Pancreas (tissue), 10 donors: ENCODE measurements at regions not wholly inside any gene's neighbourhood (a gene's known extent, or its start where the extent isn't known, plus 50 kb on each side); places are given as distances from the start of the nearest gene placed in this dataset.

ENCODE experiments used
- ATAC-seq, 4 donors: fragments of 200-7000 bp; cut with Tn5 transposase; one replicate each; pipeline versions ENCODE4 v1.8.0 to v1.9.1; 2020; ENCODE audit warnings: mild to moderate bottlenecking in 4 of 4, moderate library complexity in 4 of 4
- DNase-seq, 6 donors: peaks; one replicate each; pipeline ENCODE4 v3.0.0-alpha.2; 2020
- FAIRE-seq: peaks from 2 replicates; lab custom pipeline; 2012; peaks lifted over from hg19 to GRCh38; lab: Jason Lieb, UNC
- H3K27ac ChIP-seq, 4 donors: fragments of 200-600 bp; sonication (generic); 1 replicate in 3 of 4; 2 replicates in 1 of 4; pipeline versions ENCODE4 v1.5.0 to v1.8.0; 2020
- H3K27me3 ChIP-seq, 4 donors: fragments of 200-600 bp; one replicate each; pipeline ENCODE4 v1.8.0; 2021
- H3K36me3 ChIP-seq, 3 donors: fragments of 200-600 bp; sonication (generic) in 1 of 3; one replicate each; pipeline versions ENCODE4 v1.5.0 to v1.8.0; 2020 to 2021
- H3K4me1 ChIP-seq, 3 donors: fragments of 200-600 bp; one replicate each; pipeline ENCODE4 v1.8.0; 2021
- H3K4me3 ChIP-seq, 4 donors: fragments of 200-600 bp; sonication (generic) in 2 of 4; one replicate each; pipeline versions ENCODE4 v1.5.0 to v1.8.0; 2020 to 2021
- H3K9me3 ChIP-seq, 4 donors: fragments of 200-600 bp; one replicate each; pipeline ENCODE4 v1.8.0; 2021
- CTCF ChIP-seq, 4 donors: fragments of 200-600 bp; sonication (generic) in 3 of 4; IDR thresholded peaks; one replicate each; pipeline versions ENCODE4 v1.5.0 to v1.8.0; 2021; ENCODE audit warnings: antibody characterized with exemption in 4 of 4
- WGBS, 2 donors: extraction: QIAGEN DNeasy Blood & Tissue Kit; methylation state at CpG; one replicate each; pipeline ENCODE4 v1.1.7; 2013; 5-methylcytosine and 5-hydroxymethylcytosine counted together
- intact Hi-C, 3 donors: fragments of 100-400 bp; cut with DNase I; formaldehyde crosslinking; loops; one replicate each; pipeline versions ENCODE4 v1.11.1 to v1.14.2; 2022
- donor health status: healthy with polysubstance abuse.
- donor health status: DM: no; HTN: no; CAD: no; lungs with moderate emphysema.
- donor health status: DM: no; HTN: no; CAD: no.
- donor health status: control.
- donor health status: control.
- donor health status: Bipolar disorder and iron deficiency.
- donor health status: DM: yes; HTN: yes; CAD: no.
- donor health status: DM: no; HTN: no; CAD: no.
- donor health status: DM: no; HTN: no; CAD: no.
- donor health status: DM: yes; HTN: yes; CAD: no.

DNA sequence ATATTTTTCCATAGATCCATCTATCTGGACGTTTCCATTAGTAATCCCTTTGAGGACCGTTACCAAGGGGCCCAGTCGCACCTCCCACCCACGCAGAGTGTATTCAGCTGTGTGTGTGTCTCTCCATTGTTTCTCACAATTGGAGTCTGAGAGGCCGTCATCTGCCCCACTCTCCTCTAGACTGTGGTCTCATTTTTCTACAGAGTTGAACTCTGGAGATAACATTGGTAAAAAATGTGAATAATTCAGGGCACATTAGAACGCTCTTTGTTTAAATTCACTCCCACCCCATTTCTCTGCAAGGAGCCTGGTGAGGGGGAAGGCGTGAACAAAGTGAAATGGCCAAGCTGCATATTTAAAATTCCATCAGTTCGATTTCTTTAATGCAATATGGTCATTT is 333.1 kb upstream of the MAF start:
- no peak for ATAC-seq
- Histone ChIP-seq H3K27ac (no peak overlapping the region), H3K36me3 (no peaks in the 10 kb centered on the region), H3K9me3 (no peaks in the 10 kb centered on the region), H3K27me3 (no peaks in the 10 kb centered on the region), H3K4me3 (no peak overlapping the region), H3K4me1 (no peaks in the 10 kb centered on the region)
- FAIRE-seq = no peak
- DNase-seq = no peak
- 37 to 41% methylated on average over 8 of the region's 8 CpGs for WGBS, 2 donors
- no peak for TF ChIP-seq CTCF (IDR thresholded peaks at IDR 0.05)
- intact Hi-C loops = no loop called here

GRCh38 chr16:79932572-79932971 is 332.0 kb upstream of the MAF start:
- FAIRE-seq (no peak), ATAC-seq (no peak), DNase-seq (no peak)
- intact Hi-C loops = no loop called here
- Histone ChIP-seq H3K36me3 (no peaks in the 10 kb centered on the region), H3K9me3 (no peaks in the 10 kb centered on the region), H3K27me3 (no peaks in the 10 kb centered on the region), H3K4me1 (no peaks in the 10 kb centered on the region), H3K4me3 (no peak overlapping the region), H3K27ac (no peak overlapping the region)
- WGBS, 2 donors = 78 to 83% methylated on average over 2 of the region's 2 CpGs
- TF ChIP-seq CTCF (IDR thresholded peaks at IDR 0.05) = no peak

DNA sequence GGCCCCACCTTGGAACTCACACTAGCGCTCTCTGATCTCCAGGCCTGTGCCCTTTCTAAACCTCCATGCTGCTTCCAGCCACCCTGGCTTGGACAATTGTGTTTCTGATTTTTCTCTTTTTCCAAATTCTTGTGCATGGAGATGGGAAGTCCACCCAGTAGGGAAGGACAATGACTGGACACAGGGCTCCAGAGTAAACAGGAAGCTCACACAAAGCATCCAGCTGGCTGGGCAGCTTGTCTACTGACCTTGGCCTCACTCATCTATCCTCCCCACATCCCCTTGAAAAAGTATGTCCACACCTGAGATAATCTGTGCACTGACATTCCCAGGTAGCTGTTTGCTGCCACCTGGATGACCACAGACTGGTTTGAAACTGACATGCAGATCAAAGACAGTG is 331.2 kb upstream of the MAF start:
- ATAC-seq (no peak), DNase-seq (no peak), FAIRE-seq (no peak)
- no peaks in the 10 kb centered on the region for H3K27me3 ChIP-seq
- intact Hi-C loops = no loop called here
- WGBS, 2 donors = 92 to 96% methylated on average over 1 of the region's 1 CpG
- H3K4me1 ChIP-seq = no peaks in the 10 kb centered on the region
- TF ChIP-seq CTCF (IDR thresholded peaks at IDR 0.05) = no peak
- no peaks in the 10 kb centered on the region for H3K36me3 ChIP-seq
- H3K27ac ChIP-seq = no peak overlapping the region
- H3K9me3 ChIP-seq = no peaks in the 10 kb centered on the region
- no peak overlapping the region for H3K4me3 ChIP-seq

DNA sequence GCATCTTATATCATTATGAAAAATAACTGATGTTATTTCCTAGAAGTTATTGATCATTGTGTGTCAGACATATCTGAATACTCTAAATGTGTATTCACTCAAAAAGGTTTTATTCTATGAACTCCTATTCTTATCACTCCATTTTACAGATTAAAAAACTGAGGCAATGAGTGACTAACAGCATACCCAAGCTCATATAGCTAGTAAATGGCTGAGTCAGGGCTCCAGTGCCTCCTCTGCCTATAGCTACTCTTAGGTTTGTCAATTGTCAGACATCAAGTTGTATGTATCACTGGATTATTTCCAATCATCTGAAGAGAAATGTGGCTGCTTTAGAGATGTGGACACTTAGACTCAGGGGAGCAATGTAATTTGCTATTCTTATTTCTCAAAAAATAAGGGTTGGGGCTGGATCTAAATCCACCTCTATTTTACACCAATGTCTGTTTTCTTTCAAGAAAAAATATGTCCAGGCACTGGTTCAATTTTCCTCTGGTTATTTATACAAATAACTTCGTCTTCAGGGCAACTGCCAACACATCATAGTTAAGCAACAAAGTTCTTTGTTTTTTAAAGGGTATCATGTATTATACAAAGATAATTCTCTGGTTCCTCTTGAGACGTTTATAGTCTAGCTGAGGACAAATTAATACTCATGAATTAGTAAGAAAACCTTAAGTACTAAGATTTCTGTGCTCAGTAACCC is 328.9 kb upstream of the MAF start:
- no peak for ATAC-seq
- DNase-seq = no peak
- no peaks in the 10 kb centered on the region for H3K27me3 ChIP-seq
- H3K4me3 ChIP-seq = no peak overlapping the region
- TF ChIP-seq CTCF (IDR thresholded peaks at IDR 0.05) = no peak
- peak; percentile 78 for FAIRE-seq
- no peaks in the 10 kb centered on the region for H3K36me3 ChIP-seq
- intact Hi-C loops = no loop called here
- no peaks in the 10 kb centered on the region for H3K4me1 ChIP-seq
- H3K9me3 ChIP-seq = no peaks in the 10 kb centered on the region
- WGBS, 2 donors = 15 to 24% methylated on average over 2 of the region's 2 CpGs
- no peak overlapping the region for H3K27ac ChIP-seq

GRCh38 chr16:79928142-79928873 is 327.8 kb upstream of the MAF start:
- ATAC-seq (no peak), DNase-seq (no peak)

More at GRCh38 chr16:79928142-79928873, 327.8 kb upstream of the MAF start:
- no peaks in the 10 kb centered on the region for H3K36me3 ChIP-seq
- H3K9me3 ChIP-seq = no peaks in the 10 kb centered on the region
- H3K27me3 ChIP-seq = no peaks in the 10 kb centered on the region
- H3K4me1 ChIP-seq = no peaks in the 10 kb centered on the region
- FAIRE-seq = no peak
- no peak overlapping the region for H3K4me3 ChIP-seq
- no peak overlapping the region for H3K27ac ChIP-seq
- intact Hi-C loops = no loop called here
- WGBS, 2 donors = 51 to 55% methylated on average over 9 of the region's 9 CpGs
- TF ChIP-seq CTCF (IDR thresholded peaks at IDR 0.05) = no peak
